Heart left ventricle (tissue), 16 donors: ENCODE measurements at regions not wholly inside any gene's neighbourhood (a gene's known extent, or its start where the extent isn't known, plus 50 kb on each side); places are given as distances from the start of the nearest gene placed in this dataset.

Experiments used
- ATAC-seq, 4 donors: fragments of 200-7000 bp; cut with Tn5 transposase; one replicate each; pipeline ENCODE4 v1.9.1; 2020 to 2022; ENCODE audit warnings: moderate library complexity in 4 of 4, mild to moderate bottlenecking in 3 of 4, moderate number of reproducible peaks in 1 of 4
- DNase-seq, 5 donors: peaks; one replicate each; pipeline ENCODE4 v3.0.0-alpha.2; 2020
- H3K27ac ChIP-seq, 12 donors: fragments of 200-600 bp; sonication (generic) in 4 of 12; one replicate each; pipeline versions ENCODE4 v1.5.0 to v1.8.0; 2016 to 2022; ENCODE audit warnings: mild to moderate bottlenecking in 2 of 12
- H3K27me3 ChIP-seq, 9 donors: fragments of 200-600 bp; sonication (generic) in 2 of 9; one replicate each; pipeline versions ENCODE4 v1.5.1 to v1.8.0; 2016 to 2022; ENCODE audit warnings: mild to moderate bottlenecking in 3 of 9
- H3K36me3 ChIP-seq, 9 donors: fragments of 200-600 bp; sonication (generic) in 2 of 9; one replicate each; pipeline versions ENCODE4 v1.5.0 to v1.8.0; 2018 to 2022; ENCODE audit warnings: mild to moderate bottlenecking in 2 of 9
- H3K4me1 ChIP-seq, 12 donors: fragments of 200-600 bp; sonication (generic) in 4 of 12; one replicate each; pipeline versions ENCODE4 v1.5.0 to v1.8.0; 2016 to 2022; ENCODE audit warnings: mild to moderate bottlenecking in 3 of 12
- H3K4me3 ChIP-seq, 12 donors: fragments of 200-600 bp; sonication (generic) in 4 of 12; one replicate each; pipeline versions ENCODE4 v1.5.0 to v1.8.0; 2017 to 2022; ENCODE audit warnings: mild to moderate bottlenecking in 9 of 12, moderate library complexity in 4 of 12
- H3K9me3 ChIP-seq, 12 donors: fragments of 200-600 bp; sonication (generic) in 4 of 12; one replicate each; pipeline versions ENCODE4 v1.5.0 to v1.8.0; 2016 to 2022; ENCODE audit warnings: mild to moderate bottlenecking in 1 of 12
- POLR2A ChIP-seq, 2 donors: fragments of 450-650 bp; IDR thresholded peaks; one replicate each; pipeline ENCODE4 v1.6.1; 2017; ENCODE audit warnings: antibody characterized with exemption in 2 of 2, mild to moderate bottlenecking in 2 of 2, moderate library complexity in 2 of 2
- WGBS, 4 donors: extraction: QIAGEN DNeasy Blood & Tissue Kit in 2 of 4; methylation state at CpG; one replicate each; pipeline versions ENCODE4 v1.1.5 to v1.1.7; 2013 to 2018; 5-methylcytosine and 5-hydroxymethylcytosine counted together
- intact Hi-C, 10 donors: fragments of 100-400 bp; cut with DNase I; formaldehyde crosslinking; loops; one replicate each; pipeline versions ENCODE4 v1.11.1 to v1.14.2; 2022
- TF ChIP-seq, protein P1 (sequence below), 12 donors: fragments of 200-600 bp; sonication (generic) in 4 of 12; IDR thresholded peaks; one replicate each; pipeline versions ENCODE4 v1.5.0 to v1.8.0; 2018 to 2022; ENCODE audit warnings: antibody characterized with exemption in 12 of 12, mild to moderate bottlenecking in 5 of 12
- donor health status: ischemic (EF 13 %, LVEDD 7.1; RV severe dilation, severe dysfunction).
- donor health status: healthy with polysubstance abuse.
- donor health status: DM: no; HTN: yes; CAD: no.
- donor health status: DM: no; HTN: no; CAD: no.
- donor health status: ischemic (EF 25% LVEDD 6.9; RV normal size, moderate dysfunction).
- donor health status: ischemic (EF 25% LVEDD 5.7; RV mildly dilated, moderate dysfunction).
- donor health status: healthy.
- donor health status: DM: yes; HTN: yes; CAD: no.
- donor health status: ischemic (EF 35%, LVEDD 5.7; RV mildly dilated, moderate dysfunction).
- donor health status: nonischemic (EF 11% LVEDD 7.7; RV severe dilation, severe dysfunction).
- donor health status: DM: yes; HTN: yes; CAD: no.
- donor health status: PGD.
- donor health status: ischemic (EF 29% LVEDD 5.4; RV normal size, mild dysfunction).
- donor health status: nonischemic (EF 23%, LVEDD 6.1; RV moderate dilation, normal function).

DNA sequence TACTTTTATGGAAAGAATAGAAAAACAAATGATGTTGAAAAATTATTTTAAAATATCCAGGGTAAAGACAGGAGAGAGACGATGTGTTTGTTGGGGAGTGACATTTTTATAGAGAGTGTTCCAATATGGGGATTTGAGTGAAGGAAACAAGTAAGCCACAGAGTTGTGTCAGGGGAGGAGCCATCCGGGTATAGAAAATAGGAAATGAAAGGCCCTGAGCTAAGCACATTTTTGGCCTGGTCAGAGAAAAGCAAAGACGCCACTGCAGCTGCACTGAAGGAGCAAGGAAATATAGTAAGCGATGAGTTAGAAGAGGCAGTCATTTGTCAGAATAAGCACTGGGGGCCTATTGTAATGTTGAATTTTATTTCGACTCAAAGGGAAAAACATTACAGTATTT, 107.3 kb upstream of the ADGRL4 start:
- Histone ChIP-seq H3K4me3 (no peak overlapping the region), H3K27me3 (no peaks in the 10 kb centered on the region), H3K4me1 (no peaks in the 10 kb centered on the region), H3K36me3 (no peaks in the 10 kb centered on the region), H3K27ac (no peak overlapping the region), H3K9me3 (no peaks in the 10 kb centered on the region)
- intact Hi-C loops: no loop called here
- WGBS, 4 donors: 51 to 68% (median 52%) methylated on average over 5 of the region's 5 CpGs
- DNase-seq (no peak), ATAC-seq (no peak)
- TF ChIP-seq, protein P1, sequence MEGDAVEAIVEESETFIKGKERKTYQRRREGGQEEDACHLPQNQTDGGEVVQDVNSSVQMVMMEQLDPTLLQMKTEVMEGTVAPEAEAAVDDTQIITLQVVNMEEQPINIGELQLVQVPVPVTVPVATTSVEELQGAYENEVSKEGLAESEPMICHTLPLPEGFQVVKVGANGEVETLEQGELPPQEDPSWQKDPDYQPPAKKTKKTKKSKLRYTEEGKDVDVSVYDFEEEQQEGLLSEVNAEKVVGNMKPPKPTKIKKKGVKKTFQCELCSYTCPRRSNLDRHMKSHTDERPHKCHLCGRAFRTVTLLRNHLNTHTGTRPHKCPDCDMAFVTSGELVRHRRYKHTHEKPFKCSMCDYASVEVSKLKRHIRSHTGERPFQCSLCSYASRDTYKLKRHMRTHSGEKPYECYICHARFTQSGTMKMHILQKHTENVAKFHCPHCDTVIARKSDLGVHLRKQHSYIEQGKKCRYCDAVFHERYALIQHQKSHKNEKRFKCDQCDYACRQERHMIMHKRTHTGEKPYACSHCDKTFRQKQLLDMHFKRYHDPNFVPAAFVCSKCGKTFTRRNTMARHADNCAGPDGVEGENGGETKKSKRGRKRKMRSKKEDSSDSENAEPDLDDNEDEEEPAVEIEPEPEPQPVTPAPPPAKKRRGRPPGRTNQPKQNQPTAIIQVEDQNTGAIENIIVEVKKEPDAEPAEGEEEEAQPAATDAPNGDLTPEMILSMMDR (IDR thresholded peaks at IDR 0.05): no peak
- TF ChIP-seq POLR2A (IDR thresholded peaks at IDR 0.05): no peak

- intact Hi-C loops: no loop called here
- H3K4me3 ChIP-seq: no peak overlapping the region
- H3K9me3 ChIP-seq: no peaks in the 10 kb centered on the region
- H3K27ac ChIP-seq: no peak overlapping the region
- ATAC-seq (no peak), DNase-seq (no peak)
- no peaks in the 10 kb centered on the region for H3K27me3 ChIP-seq
- H3K36me3 ChIP-seq: no peaks in the 10 kb centered on the region
- TF ChIP-seq POLR2A (IDR thresholded peaks at IDR 0.05): no peak
- TF ChIP-seq, protein P1 (IDR thresholded peaks at IDR 0.05): no peak
- peaks cover 0 to 5% (median 0%) of the 10 kb centered on the region in 12 donors for H3K4me1 ChIP-seq
Measured at GRCh38 chr1:79110749-79111148, 104.2 kb upstream of the ADGRL4 start.

DNA sequence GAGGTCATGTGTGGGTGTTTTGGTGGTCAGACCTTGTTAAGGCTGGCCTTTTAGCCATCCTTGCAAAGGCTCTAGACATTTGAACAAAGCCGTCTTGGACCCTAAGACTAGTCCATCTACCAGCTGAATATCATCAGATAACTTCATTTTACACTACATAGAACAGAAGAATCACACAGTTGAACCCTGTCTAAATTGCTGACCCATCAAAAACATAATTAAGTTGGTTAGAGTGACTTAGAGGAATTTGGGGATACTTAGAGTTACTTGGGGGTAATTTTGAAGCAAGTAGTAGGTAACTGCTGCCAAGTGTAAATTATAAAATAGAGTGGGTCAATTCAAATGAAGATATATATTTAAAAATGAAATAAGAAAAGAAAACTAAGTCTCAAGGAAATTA, 102.9 kb upstream of the ADGRL4 start:
- WGBS, 4 donors: 94 to 98% (median 95%) methylated on average over 1 of the region's 1 CpG
- DNase-seq (no peak), ATAC-seq (no peak)
- Histone ChIP-seq H3K27ac (no peak overlapping the region), H3K27me3 (no peaks in the 10 kb centered on the region), H3K36me3 (no peaks in the 10 kb centered on the region), H3K4me1 (peaks cover 0 to 15% (median 0%) of the 10 kb centered on the region in 12 donors), H3K9me3 (no peaks in the 10 kb centered on the region), H3K4me3 (no peak overlapping the region)
- intact Hi-C loops: no loop called here
- TF ChIP-seq, protein P1 (IDR thresholded peaks at IDR 0.05): no peak
- no peak for TF ChIP-seq POLR2A (IDR thresholded peaks at IDR 0.05)

DNA sequence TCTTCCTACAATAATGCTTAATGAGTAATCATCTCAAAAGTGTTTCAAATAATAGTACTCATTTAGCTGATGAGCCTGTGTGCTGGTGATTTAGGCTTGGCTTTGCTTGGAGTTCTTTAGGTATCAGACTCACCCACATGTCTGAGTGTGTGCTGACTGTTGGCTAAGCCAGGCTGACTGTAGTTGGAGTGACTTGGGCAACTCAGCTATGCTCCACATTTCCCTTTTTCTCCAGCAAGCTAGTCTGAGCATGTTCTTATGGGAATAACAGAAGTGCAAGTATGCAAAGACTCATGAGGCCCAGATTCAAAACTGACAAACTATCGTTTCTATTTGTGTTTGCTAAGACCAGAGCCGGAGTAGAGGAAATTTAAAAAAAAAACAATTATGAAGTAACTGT, 99.0 kb upstream of the ADGRL4 start:
- intact Hi-C loops: no loop called here
- Histone ChIP-seq H3K4me3 (no peak overlapping the region), H3K4me1 (peaks cover 0 to 15% (median 0%) of the 10 kb centered on the region in 12 donors), H3K9me3 (peaks cover 0 to 3% (median 0%) of the 10 kb centered on the region in 12 donors), H3K36me3 (no peaks in the 10 kb centered on the region), H3K27me3 (no peaks in the 10 kb centered on the region), H3K27ac (no peak overlapping the region)
- DNase-seq (no peak), ATAC-seq (no peak)
- no peak for TF ChIP-seq POLR2A (IDR thresholded peaks at IDR 0.05)
- TF ChIP-seq, protein P1 (IDR thresholded peaks at IDR 0.05): no peak
- WGBS, 4 donors: 43 to 70% (median 53%) methylated on average over 2 of the region's 2 CpGs
